Fibroblast of pulmonary artery (primary cell): ENCODE measurements at regions not wholly inside any gene's neighbourhood (a gene's known extent, or its start where the extent isn't known, plus 50 kb on each side); places are given as distances from the start of the nearest gene placed in this dataset.

Experiments used
- DNase-seq: peaks from one replicate; pipeline ENCODE4 v3.0.0-alpha.2; 2010; ENCODE audit warnings: low read depth
- H3K4me3 ChIP-seq: replicated peaks from 2 replicates; pipeline ENCODE4 v1.5.1; 2011; ENCODE audit warnings: low read depth, mild to moderate bottlenecking, control low read depth, low read length, moderate library complexity
- TF ChIP-seq, protein P1 (sequence below): IDR thresholded peaks from 2 replicates; pipeline ENCODE4 v1.5.1; 2011; ENCODE audit warnings: mild to moderate bottlenecking, control low read depth, low read length, inconsistent platforms; ENCODE audit errors: missing control alignments

DNA sequence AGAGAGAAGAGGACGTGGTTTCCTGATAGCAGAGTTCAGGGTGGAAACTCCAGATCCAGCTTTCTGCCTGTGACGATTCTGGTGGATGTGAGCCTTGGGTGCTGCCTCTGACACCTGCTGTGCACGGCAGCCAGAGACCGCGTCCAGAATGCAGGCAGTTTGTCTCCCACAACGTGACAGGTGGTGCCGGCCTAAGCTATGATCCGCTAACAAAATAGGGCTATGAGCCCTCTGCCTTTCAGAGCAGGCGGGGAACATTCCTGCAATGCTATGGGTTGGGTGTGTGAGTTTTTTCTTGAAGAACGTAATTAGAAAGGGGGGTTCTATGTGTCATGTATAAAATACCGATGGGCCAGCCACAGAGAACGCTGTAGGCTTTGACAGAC lies 297.3 kb upstream of the PRKCQ start:
- no peak for DNase-seq
- H3K4me3 ChIP-seq, result no peak overlapping the region
- TF ChIP-seq, protein P1, sequence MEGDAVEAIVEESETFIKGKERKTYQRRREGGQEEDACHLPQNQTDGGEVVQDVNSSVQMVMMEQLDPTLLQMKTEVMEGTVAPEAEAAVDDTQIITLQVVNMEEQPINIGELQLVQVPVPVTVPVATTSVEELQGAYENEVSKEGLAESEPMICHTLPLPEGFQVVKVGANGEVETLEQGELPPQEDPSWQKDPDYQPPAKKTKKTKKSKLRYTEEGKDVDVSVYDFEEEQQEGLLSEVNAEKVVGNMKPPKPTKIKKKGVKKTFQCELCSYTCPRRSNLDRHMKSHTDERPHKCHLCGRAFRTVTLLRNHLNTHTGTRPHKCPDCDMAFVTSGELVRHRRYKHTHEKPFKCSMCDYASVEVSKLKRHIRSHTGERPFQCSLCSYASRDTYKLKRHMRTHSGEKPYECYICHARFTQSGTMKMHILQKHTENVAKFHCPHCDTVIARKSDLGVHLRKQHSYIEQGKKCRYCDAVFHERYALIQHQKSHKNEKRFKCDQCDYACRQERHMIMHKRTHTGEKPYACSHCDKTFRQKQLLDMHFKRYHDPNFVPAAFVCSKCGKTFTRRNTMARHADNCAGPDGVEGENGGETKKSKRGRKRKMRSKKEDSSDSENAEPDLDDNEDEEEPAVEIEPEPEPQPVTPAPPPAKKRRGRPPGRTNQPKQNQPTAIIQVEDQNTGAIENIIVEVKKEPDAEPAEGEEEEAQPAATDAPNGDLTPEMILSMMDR, result no peak

GRCh38 chr10:6875269-6875865 lies 295.3 kb upstream of the PRKCQ start:
- no peak overlapping the region for H3K4me3 ChIP-seq
- TF ChIP-seq, protein P1, result no peak
- no peak for DNase-seq

DNA sequence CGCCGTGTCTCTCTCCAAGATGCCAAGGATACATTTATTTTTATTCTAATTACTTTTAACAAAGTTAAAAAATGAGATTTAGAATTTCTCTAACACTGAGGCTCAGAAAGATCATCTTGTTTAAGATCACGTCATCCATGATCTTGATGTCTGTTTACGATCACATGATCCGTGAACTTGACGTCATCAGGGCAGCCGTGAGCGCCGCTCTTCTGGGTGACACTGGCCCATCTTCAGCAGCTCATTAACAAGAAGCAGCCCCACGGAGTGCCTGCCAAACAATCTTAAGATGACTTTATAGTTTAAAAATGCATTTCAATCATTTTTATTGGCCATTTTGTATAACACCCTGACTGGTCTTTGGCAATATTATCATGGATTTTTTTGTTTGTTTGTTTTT lies 291.1 kb upstream of the PRKCQ start:
- TF ChIP-seq, protein P1, result no peak
- no peak overlapping the region for H3K4me3 ChIP-seq
- DNase-seq, result no peak

DNA sequence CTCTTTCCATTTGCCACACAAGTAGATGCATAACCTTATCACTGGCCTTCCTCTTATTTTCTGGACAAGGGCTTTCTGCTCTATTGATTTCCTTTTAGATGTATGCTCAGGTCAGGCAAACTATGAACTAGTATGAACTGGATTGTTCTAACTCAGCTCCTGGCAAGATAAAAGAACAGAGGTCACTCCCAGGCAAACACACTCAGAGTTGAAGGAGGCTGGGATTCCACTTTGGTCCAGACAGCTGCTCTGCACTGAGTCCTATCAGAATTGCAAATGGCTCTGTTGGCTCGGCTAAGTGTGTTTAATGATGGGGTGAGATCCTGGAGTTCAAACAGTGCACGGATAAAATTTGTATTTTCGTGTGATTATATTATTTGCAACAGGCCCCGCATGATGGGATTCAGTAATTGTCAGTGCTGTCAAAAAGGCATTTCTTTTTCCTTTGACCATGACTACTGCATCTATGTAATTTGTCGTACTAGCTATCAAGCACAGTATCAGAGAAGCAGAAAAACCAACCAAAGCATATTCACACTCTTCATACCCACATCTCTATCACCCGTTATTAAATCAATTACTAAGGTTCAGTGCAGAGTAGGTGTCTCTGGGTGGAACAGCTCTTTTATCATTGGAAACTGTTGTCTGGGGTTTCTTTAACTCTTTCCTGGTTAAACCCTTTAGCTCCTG lies 288.1 kb upstream of the PRKCQ start:
- TF ChIP-seq, protein P1, result no peak
- DNase-seq, result no peak

DNA sequence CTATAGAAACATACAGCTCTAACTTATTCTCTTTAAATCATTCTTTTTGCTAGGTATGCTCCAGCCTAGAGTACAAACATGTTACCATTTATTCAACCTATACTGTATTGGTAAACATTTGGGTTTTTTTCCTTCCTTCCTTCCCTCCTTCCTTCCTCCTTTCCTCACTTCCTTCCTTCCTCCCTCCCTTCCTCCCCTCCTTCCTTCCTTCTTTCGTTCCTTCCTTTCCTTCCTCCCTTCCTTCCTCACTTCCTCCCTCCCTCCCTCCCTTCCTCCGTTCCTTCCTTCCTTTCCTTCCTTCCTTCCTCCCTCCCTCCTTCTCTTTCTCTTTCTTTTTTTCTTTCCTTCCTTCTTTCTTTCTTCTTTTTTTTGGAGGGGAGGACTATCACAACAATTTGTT lies 286.7 kb upstream of the PRKCQ start:
- H3K4me3 ChIP-seq, result no peak overlapping the region
- TF ChIP-seq, protein P1, result no peak
- DNase-seq, result no peak

More for the DNA sequence above, 288.1 kb upstream of the PRKCQ start:
- no peak overlapping the region for H3K4me3 ChIP-seq

DNA sequence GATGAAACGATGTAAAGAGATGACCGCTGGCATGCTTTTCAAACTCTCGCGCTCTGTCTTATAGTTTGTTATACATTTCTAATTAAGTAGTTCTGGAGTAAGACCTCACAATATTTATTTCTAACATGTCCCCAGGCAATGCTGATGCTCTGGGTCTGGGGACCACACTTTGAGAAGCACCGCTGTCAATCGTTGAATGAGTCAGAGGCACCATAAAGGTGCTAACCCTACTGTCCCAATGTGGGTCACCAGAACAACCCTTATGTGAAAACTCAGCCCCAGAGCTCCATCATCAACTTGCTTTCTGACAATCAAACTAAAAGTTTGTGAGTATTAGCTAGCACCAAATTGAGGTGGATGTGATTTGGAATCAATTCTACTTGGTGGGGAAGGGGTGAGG lies 284.1 kb upstream of the PRKCQ start:
- TF ChIP-seq, protein P1, result no peak

GRCh38 chr10:6863381-6863780 lies 283.3 kb upstream of the PRKCQ start:
- no peak overlapping the region for H3K4me3 ChIP-seq
- DNase-seq, result no peak
- TF ChIP-seq, protein P1, result no peak

More for the DNA sequence above, 284.1 kb upstream of the PRKCQ start:
- DNase-seq, result no peak
- no peak overlapping the region for H3K4me3 ChIP-seq
